AML-193 (cell line): ENCODE measurements at regions not wholly inside any gene's neighbourhood (a gene's known extent, or its start where the extent isn't known, plus 50 kb on each side); places are given as distances from the start of the nearest gene placed in this dataset.
A peak's percentile ranks its signal among the peaks of the same experiment; 100 is the strongest.
"Not testable (repeated sequence)": the region's sequence is repeated elsewhere in the genome, so short reads cannot be mapped to it uniquely, and the experiment has no call there.

Experiments used
- DNase-seq, 2 experiments: peaks; one replicate each; lab custom pipeline; 2025; lab: John Stamatoyannopoulos, UW

DNA sequence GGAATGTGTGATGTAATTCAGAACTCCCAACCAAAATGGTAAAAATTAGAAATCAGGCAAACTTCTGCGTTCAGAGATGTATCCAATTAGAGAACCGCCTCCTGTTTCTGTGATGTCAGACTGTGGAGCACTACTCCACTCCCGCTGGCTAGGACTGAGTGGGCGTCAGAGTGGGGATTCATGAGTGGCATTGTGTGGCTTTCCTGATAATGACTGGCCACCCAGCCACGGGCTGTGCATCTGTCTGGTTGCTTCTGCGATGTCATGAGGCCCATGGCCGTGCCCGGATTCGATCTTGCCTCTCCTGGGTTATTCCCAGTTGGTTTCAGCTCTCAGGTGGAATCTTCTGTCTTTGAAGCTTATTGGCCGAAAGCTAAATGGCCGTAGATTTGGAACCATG lies 87.1 kb upstream of the KCNA1 start:
- DNase-seq: no peak

- DNase-seq: no peak
Measured at GRCh38 chr12:4824380-4824779, 85.3 kb upstream of the KCNA1 start.

- DNase-seq: no peak
Measured at GRCh38 chr12:4825011-4825858, 84.5 kb upstream of the KCNA1 start.

DNA sequence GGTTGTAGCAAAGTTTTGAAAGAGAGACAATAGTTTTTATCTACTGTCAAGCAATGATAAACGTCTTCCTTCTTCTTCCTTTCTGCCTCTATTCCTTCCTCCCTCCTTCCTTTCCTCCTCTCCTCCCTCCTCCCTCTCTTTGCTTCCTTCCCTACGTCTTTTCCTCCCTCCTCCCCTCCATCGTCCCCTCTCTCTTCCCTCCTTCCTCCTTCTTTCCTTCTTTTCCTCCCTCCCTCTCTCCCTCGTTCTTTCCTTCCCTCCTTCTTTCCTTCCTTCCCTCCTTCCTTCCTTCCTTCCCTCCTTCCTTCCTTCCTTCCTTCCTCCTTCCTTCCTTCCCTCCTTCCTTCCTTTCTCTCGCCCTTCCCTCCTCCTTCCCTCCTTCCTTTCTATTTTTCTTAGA lies 82.8 kb upstream of the KCNA1 start:
- DNase-seq: no peak

- DNase-seq: no peak
Measured at GRCh38 chr12:4828176-4828575, 81.5 kb upstream of the KCNA1 start.

DNA sequence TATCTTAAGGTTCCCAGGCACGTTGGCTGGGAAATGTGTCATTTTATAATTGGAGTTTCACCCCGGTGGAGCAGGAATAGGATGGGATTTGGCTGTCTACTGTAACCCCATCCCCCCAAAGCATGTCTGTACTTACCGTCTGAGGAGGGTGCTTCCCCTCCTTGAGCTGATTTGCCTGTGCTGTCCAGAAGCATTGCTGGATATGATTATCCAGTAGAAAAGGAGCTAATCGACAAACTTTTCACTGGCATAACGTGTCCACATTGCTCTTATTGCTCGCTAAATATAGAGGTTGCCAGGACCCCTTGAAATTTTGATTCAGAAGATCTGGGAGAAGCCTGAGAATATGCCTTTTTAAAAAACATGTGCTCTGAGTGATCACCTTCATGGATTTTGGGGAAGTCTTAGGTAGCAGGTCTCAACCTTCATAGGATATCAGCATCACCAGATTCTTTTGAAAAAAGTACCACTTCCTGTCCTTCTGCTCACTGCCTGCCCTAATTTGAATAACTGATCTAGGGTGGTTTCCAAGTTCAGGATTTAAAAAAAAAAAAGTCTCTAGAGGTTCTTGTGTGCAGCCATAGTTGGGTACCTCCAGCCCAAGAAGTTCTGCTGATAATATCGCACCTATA lies 80.4 kb upstream of the KCNA1 start:
- no peak for DNase-seq

- no peak for DNase-seq
Measured at GRCh38 chr12:4829793-4830162, 79.9 kb upstream of the KCNA1 start.

DNA sequence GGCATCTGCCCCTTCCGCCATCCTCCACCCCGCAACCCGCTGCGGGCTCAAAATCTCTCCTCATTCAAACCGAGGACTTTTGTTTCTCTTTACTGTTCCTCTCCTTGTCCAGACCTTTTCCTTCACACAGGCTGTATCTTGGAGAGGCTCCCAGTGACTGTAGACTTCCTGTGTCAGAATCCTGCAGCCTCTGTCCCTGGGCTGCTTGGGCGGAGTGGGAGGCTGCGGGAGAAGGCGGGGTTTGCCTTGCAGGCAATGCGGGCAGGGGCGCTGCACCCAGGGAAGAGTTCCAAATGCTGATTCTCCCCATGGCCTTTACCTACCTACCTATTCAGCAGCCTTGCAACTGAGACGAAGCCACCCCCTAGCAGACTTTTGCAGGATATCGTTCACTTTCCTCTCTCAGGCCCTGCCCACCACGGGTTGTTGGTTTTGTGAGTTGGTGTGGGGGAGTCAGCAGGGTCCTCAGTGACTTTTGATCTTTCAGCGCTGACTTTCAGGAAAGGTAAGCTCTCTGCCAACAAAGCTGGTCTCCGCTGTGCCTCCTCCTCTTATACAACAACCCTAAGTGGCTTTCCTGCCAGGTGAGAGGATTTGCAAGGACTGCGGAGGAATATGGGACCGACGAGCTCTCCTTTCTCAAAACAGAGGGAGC lies 79.0 kb upstream of the KCNA1 start:
- no peak for DNase-seq

DNA sequence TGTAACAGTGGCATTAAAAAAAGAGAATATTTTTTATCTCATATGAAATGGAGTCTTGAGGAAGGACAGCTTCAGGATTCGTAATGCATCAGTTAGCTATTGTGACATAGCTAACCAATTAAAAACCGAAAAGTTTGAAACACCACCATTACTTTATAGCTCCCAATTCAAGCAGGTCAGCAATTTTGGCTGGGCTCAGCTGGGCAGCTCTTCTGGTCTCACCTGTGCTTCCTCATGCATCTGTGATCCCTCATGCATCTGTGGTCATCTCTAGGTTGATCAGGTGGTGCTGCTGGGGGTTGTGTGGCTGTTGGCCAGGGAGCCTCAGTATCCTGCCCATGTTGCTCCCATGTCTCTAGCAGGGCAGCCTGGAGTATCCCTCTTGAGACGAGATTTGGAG lies 76.7 kb upstream of the KCNA1 start:
- DNase-seq: no peak

- DNase-seq: no peak
Measured at GRCh38 chr12:4833524-4833923, 76.2 kb upstream of the KCNA1 start.

- DNase-seq: not testable (repeated sequence)
Measured at GRCh38 chr12:4842401-4842800, 67.3 kb upstream of the KCNA1 start.

DNA sequence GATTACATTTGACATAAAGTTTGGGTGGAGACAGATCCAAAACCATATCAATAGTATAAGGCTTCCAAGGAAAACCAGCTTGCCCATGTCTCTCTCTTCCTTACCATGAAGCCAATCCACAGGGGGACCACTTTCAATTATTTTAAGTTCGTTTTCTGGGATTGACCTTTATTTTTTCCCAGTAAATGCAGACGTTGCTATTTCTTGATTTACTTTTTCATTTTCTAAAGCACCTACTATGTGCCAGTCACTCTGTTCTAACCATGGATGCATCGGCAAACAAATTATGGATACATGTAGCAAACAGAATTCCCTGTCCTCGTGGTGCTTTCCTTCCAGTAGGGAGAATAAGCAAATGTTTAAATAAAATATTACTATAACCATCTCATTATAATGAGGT lies 65.8 kb upstream of the KCNA1 start:
- no peak for DNase-seq

- DNase-seq: no peak
Measured at GRCh38 chr12:4847713-4848112, 62.0 kb upstream of the KCNA1 start.

- DNase-seq: peak; percentile 22 to 36
Measured at GRCh38 chr12:4849115-4849541, 60.6 kb upstream of the KCNA1 start.

DNA sequence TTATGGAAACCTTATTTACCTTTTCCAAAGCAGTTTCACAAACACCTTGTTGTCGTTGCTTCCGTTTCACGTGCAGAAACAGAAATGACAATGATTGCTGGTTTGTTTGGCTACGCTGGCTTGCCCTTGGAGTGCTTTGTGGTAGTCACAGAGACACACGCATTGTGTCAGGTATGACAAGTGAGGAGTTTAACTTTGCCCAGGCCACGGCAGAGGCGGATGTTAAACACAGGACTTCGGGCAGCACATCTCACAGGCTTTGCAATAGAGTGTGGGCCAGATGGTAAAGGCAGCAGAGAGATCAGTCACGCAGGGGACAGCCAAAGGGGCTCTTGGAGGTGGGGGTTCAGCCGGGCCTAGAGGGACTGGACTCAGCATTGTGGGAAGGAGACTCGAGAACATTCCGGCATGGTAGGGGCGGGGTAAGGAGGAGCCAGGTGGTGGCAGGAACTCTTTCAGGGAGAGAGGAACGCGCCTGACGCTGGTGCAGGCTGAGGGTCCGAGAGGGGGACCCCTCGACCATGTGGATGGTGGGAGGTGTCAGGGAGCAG lies 59.8 kb upstream of the KCNA1 start:
- no peak for DNase-seq

GRCh38 chr12:4850857-4851380 lies 58.8 kb upstream of the KCNA1 start:
- DNase-seq: no peak

DNA sequence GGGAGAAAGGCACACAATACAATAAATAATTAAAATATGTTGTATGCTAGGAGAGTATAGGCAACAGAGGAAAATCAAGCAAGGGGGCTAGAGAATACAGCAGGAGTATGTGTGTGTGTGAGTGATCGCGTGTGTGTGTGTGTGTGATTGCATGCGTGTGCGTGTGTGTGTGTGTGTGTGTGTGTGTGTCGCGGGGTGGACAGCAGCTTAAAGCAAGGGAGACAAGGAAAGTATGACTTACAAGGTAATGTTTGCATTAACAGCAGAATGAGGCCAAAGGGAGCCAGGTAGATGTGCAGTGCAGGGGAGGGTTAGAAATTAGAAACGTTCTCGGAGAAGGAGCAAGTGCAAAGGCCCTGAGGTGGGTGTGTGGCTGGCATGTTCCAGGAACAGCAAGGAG lies 57.4 kb upstream of the KCNA1 start:
- DNase-seq: no peak

- no peak for DNase-seq
Measured at GRCh38 chr12:4852911-4853310, 56.8 kb upstream of the KCNA1 start.

DNA sequence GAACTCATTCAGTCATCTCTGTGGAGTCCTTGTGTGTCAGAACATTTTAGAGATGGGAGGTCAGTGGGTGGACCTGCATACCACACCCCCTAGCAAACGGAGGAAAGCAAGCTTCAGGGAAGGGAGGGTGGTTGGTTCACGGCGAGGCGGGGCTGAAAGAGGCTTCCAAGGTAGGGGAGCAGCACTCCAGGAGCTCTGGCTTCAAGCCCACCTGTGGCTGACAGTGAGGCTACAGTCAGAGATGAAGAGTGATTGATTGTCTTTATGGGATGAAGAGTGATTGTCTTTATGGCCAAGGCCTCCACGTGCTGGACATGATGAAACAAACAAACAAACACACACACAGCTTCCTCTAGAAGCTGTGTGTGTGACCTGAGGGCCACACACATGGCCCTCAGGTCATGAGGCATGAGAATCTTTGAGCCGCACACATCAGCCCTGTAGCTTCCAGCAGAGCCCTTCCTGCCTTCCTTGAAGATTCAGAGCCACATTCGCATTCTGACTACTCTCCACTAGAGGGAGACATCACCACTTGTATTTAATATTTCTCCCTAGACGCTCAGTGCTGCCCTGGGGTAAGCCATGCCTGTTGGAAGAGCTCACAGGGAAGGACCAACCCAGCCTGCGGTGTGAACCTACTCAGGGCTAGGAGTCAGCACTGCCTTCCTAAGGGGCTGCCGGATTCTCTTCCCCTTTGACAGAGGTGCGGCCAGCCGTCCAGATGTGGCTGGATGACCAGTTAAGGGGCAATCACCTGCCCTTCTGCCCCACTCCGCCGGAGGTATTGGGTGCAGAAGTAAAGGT lies 54.4 kb upstream of the KCNA1 start:
- DNase-seq: peak; percentile 54 to 64

DNA sequence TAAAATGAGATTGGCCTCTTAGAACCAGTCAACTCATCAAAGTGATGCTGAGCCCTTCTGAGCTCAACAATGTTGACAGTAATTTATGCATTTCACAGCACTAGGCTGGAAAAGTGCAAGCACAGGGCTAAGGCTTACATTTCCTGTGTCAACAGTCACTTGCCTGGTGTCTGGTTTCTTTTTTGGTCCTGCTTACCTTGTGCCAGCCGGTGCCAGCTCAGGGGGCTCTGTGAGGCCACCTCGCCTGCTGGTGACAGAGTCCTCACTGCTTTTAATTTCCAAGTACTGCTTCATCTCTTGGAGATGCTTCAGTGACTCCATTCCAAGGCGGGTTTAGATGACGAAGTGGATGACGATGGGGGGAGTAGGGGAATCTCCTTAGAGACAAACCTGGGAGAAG lies 53.1 kb upstream of the KCNA1 start:
- DNase-seq: no peak

DNA sequence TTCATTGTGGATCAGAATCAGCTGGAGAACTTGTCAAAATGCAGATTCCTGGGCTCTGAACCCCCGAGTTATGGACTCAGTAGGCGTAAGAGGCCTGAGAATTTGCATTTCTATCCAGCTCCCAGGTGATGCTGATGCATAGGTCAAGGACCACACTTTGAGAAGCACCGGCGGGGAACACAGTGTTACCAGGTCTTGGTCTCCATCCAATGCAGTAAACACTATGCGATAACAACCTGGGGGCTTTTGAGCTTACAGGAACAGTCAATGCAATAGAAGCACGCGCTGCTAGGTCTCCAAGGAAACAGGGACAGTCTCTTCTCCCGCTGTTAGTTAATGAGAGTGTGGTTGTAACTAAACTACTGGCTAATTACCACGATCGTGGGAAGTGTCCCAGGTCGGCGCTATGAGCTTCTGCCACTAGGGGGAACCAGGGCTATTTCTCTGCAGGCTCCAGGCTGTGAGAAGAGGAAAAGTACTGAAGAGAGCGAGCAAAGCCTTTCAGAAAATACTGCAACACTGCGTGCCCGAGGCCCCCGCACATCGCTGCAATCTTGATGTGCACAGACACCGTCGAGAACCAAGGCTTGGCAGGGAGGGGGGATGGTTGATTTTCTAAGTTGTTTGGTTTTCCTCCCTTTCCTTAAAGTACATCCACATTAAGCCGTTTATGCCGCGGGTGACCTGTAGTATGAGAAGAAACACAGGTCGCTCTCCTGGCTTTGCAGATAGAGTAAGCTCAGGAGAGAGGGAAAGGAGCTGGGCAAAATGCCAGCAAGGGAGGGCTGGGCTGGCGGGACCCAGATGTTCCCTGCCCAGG lies 52.0 kb upstream of the KCNA1 start:
- DNase-seq: peak; percentile 50 to 62
